Coronary artery (tissue), 2 donors: ENCODE measurements at regions not wholly inside any gene's neighbourhood (a gene's known extent, or its start where the extent isn't known, plus 50 kb on each side); places are given as distances from the start of the nearest gene placed in this dataset.

Experiments used
- DNase-seq: peaks from one replicate; pipeline ENCODE4 v3.0.0-alpha.2; 2017; ENCODE audit warnings: low spot score
- H3K27ac ChIP-seq, 2 donors: fragments of 200-600 bp; sonication (generic); one replicate each; pipeline ENCODE4 v1.5.1; 2016 to 2019
- H3K4me3 ChIP-seq: fragments of 200-600 bp; sonication (generic); 2 replicates; pipeline ENCODE4 v1.5.1; 2016; ENCODE audit warnings: mild to moderate bottlenecking, moderate library complexity
- CTCF ChIP-seq: fragments of 200-600 bp; sonication (generic); IDR thresholded peaks from one replicate; pipeline ENCODE4 v1.5.1; 2019; ENCODE audit warnings: antibody characterized with exemption

- no peak for TF ChIP-seq CTCF
- no peak overlapping the region for H3K4me3 ChIP-seq
- H3K27ac ChIP-seq: no peak overlapping the region
- no peak for DNase-seq
These were observed 152.5 kb downstream of the IBTK start for GRCh38 chr6:82095091-82095490.

- Histone ChIP-seq H3K4me3 (no peak overlapping the region), H3K27ac (no peak overlapping the region)
- DNase-seq: no peak
- no peak for TF ChIP-seq CTCF
These were observed 153.3 kb downstream of the IBTK start for GRCh38 chr6:82094166-82094806.

GRCh38 chr6:82088978-82089771 lies 158.4 kb downstream of the IBTK start:
- no peak for TF ChIP-seq CTCF
- no peak for DNase-seq
- Histone ChIP-seq H3K27ac (no peak overlapping the region), H3K4me3 (no peak overlapping the region)

- H3K4me3 ChIP-seq: no peak overlapping the region
- H3K27ac ChIP-seq: no peak overlapping the region
- no peak for DNase-seq
- TF ChIP-seq CTCF: no peak
These were observed 160.6 kb downstream of the IBTK start for GRCh38 chr6:82086944-82087343.

GRCh38 chr6:82085701-82086100 lies 161.8 kb downstream of the IBTK start:
- TF ChIP-seq CTCF: no peak
- no peak overlapping the region for H3K27ac ChIP-seq
- no peak for DNase-seq
- H3K4me3 ChIP-seq: no peak overlapping the region

- no peak for TF ChIP-seq CTCF
- H3K4me3 ChIP-seq: no peak overlapping the region
- DNase-seq: no peak
- H3K27ac ChIP-seq: no peak overlapping the region
These were observed 163.1 kb downstream of the IBTK start for GRCh38 chr6:82084324-82084920.
